Neural cell (in vitro differentiated cells): ENCODE measurements at regions not wholly inside any gene's neighbourhood (a gene's known extent, or its start where the extent isn't known, plus 50 kb on each side); places are given as distances from the start of the nearest gene placed in this dataset.

Experiments
- H2AFZ ChIP-seq: fragments of 200-600, 300-800 bp; sonication (generic), shearing (Covaris generic); 2 replicates; pipeline ENCODE4 v1.6.0; 2014; ENCODE audit warnings: low read depth, mild to moderate bottlenecking, antibody characterized with exemption, low read length, moderate library complexity
- H3F3A ChIP-seq: fragments of 200-600 bp; shearing (Covaris generic); 2 replicates; pipeline ENCODE4 v1.6.1; 2016; ENCODE audit warnings: mild to moderate bottlenecking, moderate library complexity, mixed read lengths, antibody characterized with exemption, low read length; ENCODE audit not compliant: insufficient read depth, poor library complexity, severe bottlenecking
- H3K27ac ChIP-seq: fragments of 200-600, 300-800 bp; sonication (generic), shearing (Covaris generic); 2 replicates; pipeline ENCODE4 v1.5.1; 2014; ENCODE audit warnings: mild to moderate bottlenecking, low read length, moderate library complexity
- H3K27me3 ChIP-seq: fragments of 300-800, 200-600 bp; sonication (generic), shearing (Covaris generic); 2 replicates; pipeline ENCODE4 v1.6.0; 2014; ENCODE audit warnings: mild to moderate bottlenecking, low read depth, low read length, moderate library complexity; ENCODE audit not compliant: insufficient read depth
- H3K36me3 ChIP-seq: fragments of 300-800, 200-600 bp; sonication (generic), shearing (Covaris generic); 2 replicates; pipeline ENCODE4 v1.5.1; 2014; ENCODE audit warnings: mild to moderate bottlenecking, antibody characterized with exemption, low read length, moderate library complexity; ENCODE audit not compliant: insufficient read depth
- H3K4me2 ChIP-seq: fragments of 300-800, 200-600 bp; sonication (generic), shearing (Covaris generic); 2 replicates; pipeline ENCODE4 v1.6.0; 2014; ENCODE audit warnings: mild to moderate bottlenecking, low read length
- H3K4me3 ChIP-seq: fragments of 300-800, 200-600 bp; sonication (generic), shearing (Covaris generic); 2 replicates; pipeline ENCODE4 v1.5.1; 2014; ENCODE audit warnings: mild to moderate bottlenecking, low read length, moderate library complexity
- H3K79me2 ChIP-seq: fragments of 200-600 bp; shearing (Covaris generic); replicated peaks from 2 replicates; pipeline ENCODE4 v1.6.0; 2014; ENCODE audit warnings: mild to moderate bottlenecking, low read length, moderate library complexity; ENCODE audit not compliant: insufficient read depth
- H3K9ac ChIP-seq: fragments of 300-800, 200-600 bp; sonication (generic), shearing (Covaris generic); 2 replicates; pipeline ENCODE4 v1.6.1; 2016; ENCODE audit warnings: mild to moderate bottlenecking, low read length, mixed read lengths
- H3K9me2 ChIP-seq: fragments of 200-600 bp; shearing (Covaris generic); 2 replicates; pipeline ENCODE4 v1.6.1; 2016; ENCODE audit warnings: mild to moderate bottlenecking, low read length, mixed read lengths; ENCODE audit not compliant: insufficient read depth
- H3K9me3 ChIP-seq: fragments of 200-600, 300-800 bp; sonication (generic), shearing (Covaris generic); 2 replicates; pipeline ENCODE4 v1.6.1; 2016; ENCODE audit warnings: mild to moderate bottlenecking, mixed run types, low read length, moderate library complexity, mixed read lengths
- H4K20me1 ChIP-seq: fragments of 200-600 bp; shearing (Covaris generic); 2 replicates; pipeline ENCODE4 v1.6.1; 2016; ENCODE audit warnings: mild to moderate bottlenecking, mixed run types; ENCODE audit not compliant: insufficient read depth
- EP300 ChIP-seq: fragments of 450-650 bp; conservative IDR thresholded peaks from 2 replicates; pipeline ENCODE4 v1.6.1; 2014; ENCODE audit warnings: antibody characterized with exemption, mild to moderate bottlenecking, moderate library complexity; ENCODE audit not compliant: poor library complexity, severe bottlenecking
- EZH2 ChIP-seq: fragments of 200-600, 300-800 bp; shearing (Covaris generic), sonication (generic); IDR thresholded peaks from 2 replicates; pipeline ENCODE4 v1.6.1; 2014; ENCODE audit warnings: antibody characterized with exemption, low read length, borderline replicate concordance, mild to moderate bottlenecking; ENCODE audit not compliant: insufficient read depth, poor library complexity, severe bottlenecking
- MXI1 ChIP-seq: fragments of 450-650 bp; conservative IDR thresholded peaks from 2 replicates; pipeline ENCODE4 v1.6.1; 2014; ENCODE audit warnings: antibody characterized with exemption, mild to moderate bottlenecking; ENCODE audit not compliant: poor library complexity, severe bottlenecking
- POLR2AphosphoS5 ChIP-seq: IDR thresholded peaks from 2 replicates; pipeline ENCODE4 v1.6.1; 2012
- RAD21 ChIP-seq: fragments of 450-650 bp; conservative IDR thresholded peaks from 2 replicates; pipeline ENCODE4 v1.6.1; 2014; ENCODE audit warnings: antibody characterized with exemption, mild to moderate bottlenecking, moderate library complexity
- SMC3 ChIP-seq: fragments of 450-650 bp; conservative IDR thresholded peaks from 2 replicates; pipeline ENCODE4 v1.6.1; 2014; ENCODE audit warnings: antibody characterized with exemption, mild to moderate bottlenecking, moderate library complexity; ENCODE audit not compliant: poor library complexity
- TAF1 ChIP-seq: IDR thresholded peaks from 2 replicates; pipeline ENCODE4 v1.6.1; 2012; ENCODE audit warnings: low read depth
- TF ChIP-seq, protein P1 (sequence below): fragments of 450-650 bp; IDR thresholded peaks from 2 replicates; pipeline ENCODE4 v1.5.1; 2014; ENCODE audit warnings: antibody characterized with exemption, mild to moderate bottlenecking, moderate library complexity; ENCODE audit not compliant: poor library complexity, severe bottlenecking
- TF ChIP-seq, protein P2 (sequence below): IDR thresholded peaks from 2 replicates; pipeline ENCODE4 v1.6.1; 2012; ENCODE audit warnings: borderline replicate concordance

DNA sequence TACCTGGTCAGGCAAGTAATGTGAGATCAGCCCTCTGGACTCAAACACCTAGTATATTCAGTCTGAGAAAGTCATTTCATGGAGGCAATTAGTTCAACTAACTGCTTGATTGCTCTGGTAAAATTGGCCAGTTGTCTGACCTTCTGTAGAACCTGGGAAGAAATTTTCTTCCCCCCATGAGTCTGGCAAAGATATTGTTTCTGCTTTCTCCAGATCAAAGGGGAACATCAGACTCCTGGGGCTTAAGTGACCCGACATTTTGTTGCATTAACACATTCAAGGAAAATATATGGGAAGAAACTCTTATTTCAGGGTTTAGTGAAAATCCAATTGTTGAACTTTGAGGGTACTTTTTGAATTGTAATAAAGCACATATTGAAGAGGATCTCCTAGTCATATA is 375.1 kb downstream of the SUCLG1 start:
- no peak overlapping the region for H3K9ac ChIP-seq
- H2AFZ ChIP-seq, result no peak overlapping the region
- no peaks in the 10 kb centered on the region for H3K9me2 ChIP-seq
- H3K27me3 ChIP-seq, result no peaks in the 10 kb centered on the region
- H3F3A ChIP-seq, result no peaks in the 10 kb centered on the region
- no peaks in the 10 kb centered on the region for H3K79me2 ChIP-seq
- TF ChIP-seq TAF1 (no peak), RAD21 (no peak)
- TF ChIP-seq, protein P1, sequence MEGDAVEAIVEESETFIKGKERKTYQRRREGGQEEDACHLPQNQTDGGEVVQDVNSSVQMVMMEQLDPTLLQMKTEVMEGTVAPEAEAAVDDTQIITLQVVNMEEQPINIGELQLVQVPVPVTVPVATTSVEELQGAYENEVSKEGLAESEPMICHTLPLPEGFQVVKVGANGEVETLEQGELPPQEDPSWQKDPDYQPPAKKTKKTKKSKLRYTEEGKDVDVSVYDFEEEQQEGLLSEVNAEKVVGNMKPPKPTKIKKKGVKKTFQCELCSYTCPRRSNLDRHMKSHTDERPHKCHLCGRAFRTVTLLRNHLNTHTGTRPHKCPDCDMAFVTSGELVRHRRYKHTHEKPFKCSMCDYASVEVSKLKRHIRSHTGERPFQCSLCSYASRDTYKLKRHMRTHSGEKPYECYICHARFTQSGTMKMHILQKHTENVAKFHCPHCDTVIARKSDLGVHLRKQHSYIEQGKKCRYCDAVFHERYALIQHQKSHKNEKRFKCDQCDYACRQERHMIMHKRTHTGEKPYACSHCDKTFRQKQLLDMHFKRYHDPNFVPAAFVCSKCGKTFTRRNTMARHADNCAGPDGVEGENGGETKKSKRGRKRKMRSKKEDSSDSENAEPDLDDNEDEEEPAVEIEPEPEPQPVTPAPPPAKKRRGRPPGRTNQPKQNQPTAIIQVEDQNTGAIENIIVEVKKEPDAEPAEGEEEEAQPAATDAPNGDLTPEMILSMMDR, result no peak
- no peak overlapping the region for H3K4me2 ChIP-seq
- H3K4me3 ChIP-seq, result no peak overlapping the region
- H3K9me3 ChIP-seq, result no peaks in the 10 kb centered on the region
- H4K20me1 ChIP-seq, result no peaks in the 10 kb centered on the region
- no peaks in the 10 kb centered on the region for H3K36me3 ChIP-seq
- H3K27ac ChIP-seq, result no peak overlapping the region

DNA sequence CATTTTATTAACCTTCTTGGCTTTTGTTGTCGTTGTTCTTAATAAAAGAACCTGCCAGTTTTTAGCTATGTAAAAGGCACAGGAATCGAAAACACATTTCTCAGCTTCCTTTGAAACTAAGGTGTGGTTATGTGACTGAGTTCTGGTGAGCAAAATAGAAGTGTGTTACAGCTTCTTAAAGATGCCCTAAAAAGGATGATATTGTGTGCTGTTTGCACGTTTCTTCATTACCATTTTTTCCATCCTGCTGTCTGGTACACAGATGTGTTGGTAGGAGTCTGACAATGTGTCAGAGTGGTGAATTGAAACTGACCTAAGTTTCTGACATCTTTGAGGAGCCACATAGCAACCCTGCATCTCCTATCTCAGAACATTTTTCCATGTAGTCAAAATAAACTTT is 380.6 kb downstream of the SUCLG1 start:
- Histone ChIP-seq H3K79me2 (no peaks in the 10 kb centered on the region), H3K9me3 (no peaks in the 10 kb centered on the region), H3K27me3 (no peaks in the 10 kb centered on the region), H4K20me1 (no peaks in the 10 kb centered on the region), H3K4me3 (no peak overlapping the region), H3K4me2 (no peak overlapping the region), H3F3A (no peaks in the 10 kb centered on the region), H3K36me3 (no peaks in the 10 kb centered on the region), H2AFZ (no peak overlapping the region), H3K9me2 (no peaks in the 10 kb centered on the region), H3K9ac (no peak overlapping the region), H3K27ac (no peak overlapping the region)
- TF ChIP-seq SMC3 (no peak), EZH2 (no peak), RAD21 (no peak), EP300 (no peak), TAF1 (no peak), POLR2AphosphoS5 (no peak), MXI1 (no peak)
- TF ChIP-seq, protein P1, result no peak
- TF ChIP-seq, protein P2, sequence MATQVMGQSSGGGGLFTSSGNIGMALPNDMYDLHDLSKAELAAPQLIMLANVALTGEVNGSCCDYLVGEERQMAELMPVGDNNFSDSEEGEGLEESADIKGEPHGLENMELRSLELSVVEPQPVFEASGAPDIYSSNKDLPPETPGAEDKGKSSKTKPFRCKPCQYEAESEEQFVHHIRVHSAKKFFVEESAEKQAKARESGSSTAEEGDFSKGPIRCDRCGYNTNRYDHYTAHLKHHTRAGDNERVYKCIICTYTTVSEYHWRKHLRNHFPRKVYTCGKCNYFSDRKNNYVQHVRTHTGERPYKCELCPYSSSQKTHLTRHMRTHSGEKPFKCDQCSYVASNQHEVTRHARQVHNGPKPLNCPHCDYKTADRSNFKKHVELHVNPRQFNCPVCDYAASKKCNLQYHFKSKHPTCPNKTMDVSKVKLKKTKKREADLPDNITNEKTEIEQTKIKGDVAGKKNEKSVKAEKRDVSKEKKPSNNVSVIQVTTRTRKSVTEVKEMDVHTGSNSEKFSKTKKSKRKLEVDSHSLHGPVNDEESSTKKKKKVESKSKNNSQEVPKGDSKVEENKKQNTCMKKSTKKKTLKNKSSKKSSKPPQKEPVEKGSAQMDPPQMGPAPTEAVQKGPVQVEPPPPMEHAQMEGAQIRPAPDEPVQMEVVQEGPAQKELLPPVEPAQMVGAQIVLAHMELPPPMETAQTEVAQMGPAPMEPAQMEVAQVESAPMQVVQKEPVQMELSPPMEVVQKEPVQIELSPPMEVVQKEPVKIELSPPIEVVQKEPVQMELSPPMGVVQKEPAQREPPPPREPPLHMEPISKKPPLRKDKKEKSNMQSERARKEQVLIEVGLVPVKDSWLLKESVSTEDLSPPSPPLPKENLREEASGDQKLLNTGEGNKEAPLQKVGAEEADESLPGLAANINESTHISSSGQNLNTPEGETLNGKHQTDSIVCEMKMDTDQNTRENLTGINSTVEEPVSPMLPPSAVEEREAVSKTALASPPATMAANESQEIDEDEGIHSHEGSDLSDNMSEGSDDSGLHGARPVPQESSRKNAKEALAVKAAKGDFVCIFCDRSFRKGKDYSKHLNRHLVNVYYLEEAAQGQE, result no peak
